ENCODE measurements at regions not wholly inside any gene's neighbourhood (a gene's known extent, or its start where the extent isn't known, plus 50 kb on each side); places are given as distances from the start of the nearest gene placed in this dataset.

DNA sequence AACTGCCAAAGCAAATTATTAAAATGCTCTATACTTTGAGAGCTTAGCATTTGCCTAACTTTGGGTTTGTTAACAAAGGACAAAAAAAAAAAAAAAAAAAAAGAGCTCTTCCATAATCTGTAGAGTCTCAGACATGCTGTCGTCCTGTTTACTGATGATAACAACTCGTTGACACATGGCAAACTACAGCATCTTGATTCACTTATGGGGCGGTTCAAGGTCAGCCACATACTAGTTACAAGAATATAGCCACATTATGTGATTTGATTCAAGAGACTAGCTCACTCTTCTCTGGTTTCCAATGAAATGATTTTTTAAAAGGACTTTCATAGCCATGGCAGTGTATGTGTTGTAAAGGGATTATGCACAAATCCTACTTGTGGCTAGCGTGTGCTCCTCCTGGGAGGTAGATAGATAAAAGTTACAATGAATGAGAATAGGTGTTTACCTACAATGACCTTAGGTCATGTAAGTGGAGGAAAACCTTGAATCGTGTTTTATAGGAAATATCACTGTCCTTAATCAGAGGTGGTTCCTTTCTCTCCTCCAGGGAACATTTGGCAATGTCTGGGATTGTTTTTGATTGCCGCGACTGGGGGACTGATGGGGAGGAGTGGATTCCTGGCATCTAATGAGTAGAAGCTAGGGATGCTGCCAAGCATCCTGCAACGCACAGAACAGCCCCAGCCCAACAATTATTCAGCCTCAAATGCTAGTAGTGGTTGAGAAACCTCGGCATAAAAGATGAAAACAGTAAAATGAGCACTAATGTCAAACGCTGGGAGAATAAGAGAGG, 969.2 kb upstream of the SLC35B3 start:
- H3K4me1 ChIP-seq (ENCODE audit: control insufficient read depth, insufficient read depth, low read length) = no peaks in the 10 kb centered on the region
- no peak overlapping the region for H3K4me2 ChIP-seq (ENCODE audit: low read length)
- no peak overlapping the region for H3K4me3 ChIP-seq (ENCODE audit: low read length)
- H3K27me3 ChIP-seq (ENCODE audit: control insufficient read depth, insufficient read depth, low read length) = no peaks in the 10 kb centered on the region
- no peaks in the 10 kb centered on the region for H3K36me3 ChIP-seq (ENCODE audit: insufficient read depth, low read length)
- no peak overlapping the region for H3K9ac ChIP-seq (ENCODE audit: low read depth, low read length)
- H3K9me3 ChIP-seq (replicated peaks; ENCODE audit: low read length) = no peaks in the 10 kb centered on the region

GRCh38 chr6:9403736-9404135, 968.4 kb upstream of the SLC35B3 start:
- no peaks in the 10 kb centered on the region for H3K4me1 ChIP-seq (ENCODE audit: control insufficient read depth, insufficient read depth, low read length)
- H3K4me2 ChIP-seq (ENCODE audit: low read length) = no peak overlapping the region
- no peaks in the 10 kb centered on the region for H3K36me3 ChIP-seq (ENCODE audit: insufficient read depth, low read length)
- H3K27me3 ChIP-seq (ENCODE audit: control insufficient read depth, insufficient read depth, low read length) = no peaks in the 10 kb centered on the region
- H3K4me3 ChIP-seq (ENCODE audit: low read length) = no peak overlapping the region
- H3K9ac ChIP-seq (ENCODE audit: low read depth, low read length) = no peak overlapping the region
- H3K9me3 ChIP-seq (replicated peaks; ENCODE audit: low read length) = no peaks in the 10 kb centered on the region

- H3K4me3 ChIP-seq (ENCODE audit: low read length) = no peak overlapping the region
- H3K27me3 ChIP-seq (ENCODE audit: control insufficient read depth, insufficient read depth, low read length) = no peaks in the 10 kb centered on the region
- H3K4me2 ChIP-seq (ENCODE audit: low read length) = no peak overlapping the region
- H3K36me3 ChIP-seq (ENCODE audit: insufficient read depth, low read length) = no peaks in the 10 kb centered on the region
- no peaks in the 10 kb centered on the region for H3K4me1 ChIP-seq (ENCODE audit: control insufficient read depth, insufficient read depth, low read length)
- H3K9ac ChIP-seq (ENCODE audit: low read depth, low read length) = no peak overlapping the region
- no peaks in the 10 kb centered on the region for H3K9me3 ChIP-seq (replicated peaks; ENCODE audit: low read length)
Measured at GRCh38 chr6:9401960-9402359, 966.6 kb upstream of the SLC35B3 start.

DNA sequence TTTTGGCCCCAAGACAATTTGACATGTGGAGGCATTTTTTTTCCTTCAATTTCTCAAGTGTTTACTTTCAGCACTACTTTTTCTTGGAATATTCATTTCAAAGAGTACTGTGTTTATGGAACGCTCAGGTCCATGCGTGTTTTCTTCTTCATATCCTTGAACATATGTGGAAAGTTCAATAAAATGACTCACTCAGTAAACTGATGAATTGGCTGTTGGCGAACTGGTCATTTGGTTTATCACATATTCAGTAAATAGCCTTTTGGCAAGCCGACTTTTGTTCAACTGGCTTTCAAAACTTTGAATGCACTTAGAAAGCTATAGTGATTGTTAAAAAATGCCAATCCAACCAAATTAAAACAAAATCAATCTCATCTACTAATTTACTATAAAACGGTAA, 964.6 kb upstream of the SLC35B3 start:
- Histone ChIP-seq H3K4me3 (ENCODE audit: low read length) (no peak overlapping the region), H3K4me1 (ENCODE audit: control insufficient read depth, insufficient read depth, low read length) (no peaks in the 10 kb centered on the region), H3K9me3 (replicated peaks; ENCODE audit: low read length) (no peaks in the 10 kb centered on the region), H3K4me2 (ENCODE audit: low read length) (no peak overlapping the region), H3K9ac (ENCODE audit: low read depth, low read length) (no peak overlapping the region), H3K27me3 (ENCODE audit: control insufficient read depth, insufficient read depth, low read length) (no peaks in the 10 kb centered on the region), H3K36me3 (ENCODE audit: insufficient read depth, low read length) (no peaks in the 10 kb centered on the region)

DNA sequence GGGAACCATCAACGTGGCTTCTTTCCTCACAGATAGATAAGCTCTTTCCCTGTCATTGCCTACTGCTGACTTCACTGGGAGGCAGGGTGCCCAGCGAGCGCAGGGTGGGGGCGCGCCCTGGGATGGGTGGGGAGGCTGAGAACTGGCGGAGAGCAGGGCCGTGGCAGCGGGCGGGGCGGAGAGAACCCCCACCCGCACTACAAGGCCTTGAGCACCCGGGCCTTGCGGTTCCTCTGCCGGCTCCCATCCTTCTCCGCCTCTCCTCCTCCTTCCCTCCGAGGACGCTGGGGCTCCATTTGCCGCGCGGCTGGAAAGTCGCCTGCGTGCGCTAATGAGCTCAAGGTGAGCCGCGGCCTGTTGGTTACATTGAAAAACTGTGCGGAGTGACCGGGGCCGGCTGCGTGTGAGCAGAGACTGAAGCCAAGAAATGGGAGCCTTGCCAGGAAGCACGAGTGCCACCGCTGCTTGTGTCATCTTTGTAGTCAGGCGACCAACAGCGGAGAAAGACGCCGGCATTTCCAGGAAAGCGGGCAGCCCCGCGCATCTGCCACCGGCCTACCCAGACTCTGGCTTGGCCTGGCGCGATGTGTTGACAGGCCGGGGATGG, 963.5 kb upstream of the SLC35B3 start:
- H3K36me3 ChIP-seq (ENCODE audit: insufficient read depth, low read length) = no peaks in the 10 kb centered on the region
- H3K4me1 ChIP-seq (ENCODE audit: control insufficient read depth, insufficient read depth, low read length) = no peaks in the 10 kb centered on the region
- no peak overlapping the region for H3K9ac ChIP-seq (ENCODE audit: low read depth, low read length)
- no peaks in the 10 kb centered on the region for H3K9me3 ChIP-seq (replicated peaks; ENCODE audit: low read length)
- no peaks in the 10 kb centered on the region for H3K27me3 ChIP-seq (ENCODE audit: control insufficient read depth, insufficient read depth, low read length)
- H3K4me3 ChIP-seq (ENCODE audit: low read length) = no peak overlapping the region
- H3K4me2 ChIP-seq (ENCODE audit: low read length) = no peak overlapping the region

GRCh38 chr6:9398071-9398766, 962.9 kb upstream of the SLC35B3 start:
- Histone ChIP-seq H3K9ac (ENCODE audit: low read depth, low read length) (no peak overlapping the region), H3K4me3 (ENCODE audit: low read length) (no peak overlapping the region), H3K9me3 (replicated peaks; ENCODE audit: low read length) (no peaks in the 10 kb centered on the region)

GRCh38 chr6:9388596-9388995, 953.3 kb upstream of the SLC35B3 start:
- Histone ChIP-seq H3K9me3 (replicated peaks; ENCODE audit: low read length) (no peaks in the 10 kb centered on the region), H3K9ac (ENCODE audit: low read depth, low read length) (no peak overlapping the region), H3K4me2 (ENCODE audit: low read length) (no peak overlapping the region), H3K4me3 (ENCODE audit: low read length) (no peak overlapping the region), H3K36me3 (ENCODE audit: insufficient read depth, low read length) (no peaks in the 10 kb centered on the region), H3K4me1 (ENCODE audit: control insufficient read depth, insufficient read depth, low read length) (no peaks in the 10 kb centered on the region), H3K27me3 (ENCODE audit: control insufficient read depth, insufficient read depth, low read length) (no peaks in the 10 kb centered on the region)

More at GRCh38 chr6:9398071-9398766, 962.9 kb upstream of the SLC35B3 start:
- no peak overlapping the region for H3K4me2 ChIP-seq (ENCODE audit: low read length)
- H3K36me3 ChIP-seq (ENCODE audit: insufficient read depth, low read length) = no peaks in the 10 kb centered on the region
- H3K27me3 ChIP-seq (ENCODE audit: control insufficient read depth, insufficient read depth, low read length) = no peaks in the 10 kb centered on the region
- H3K4me1 ChIP-seq (ENCODE audit: control insufficient read depth, insufficient read depth, low read length) = no peaks in the 10 kb centered on the region

- no peaks in the 10 kb centered on the region for H3K4me1 ChIP-seq (ENCODE audit: control insufficient read depth, insufficient read depth, low read length)
- H3K36me3 ChIP-seq (ENCODE audit: insufficient read depth, low read length) = no peaks in the 10 kb centered on the region
- no peak overlapping the region for H3K4me2 ChIP-seq (ENCODE audit: low read length)
- no peaks in the 10 kb centered on the region for H3K27me3 ChIP-seq (ENCODE audit: control insufficient read depth, insufficient read depth, low read length)
- H3K9me3 ChIP-seq (replicated peaks; ENCODE audit: low read length) = no peaks in the 10 kb centered on the region
- no peak overlapping the region for H3K9ac ChIP-seq (ENCODE audit: low read depth, low read length)
- H3K4me3 ChIP-seq (ENCODE audit: low read length) = no peak overlapping the region
Measured at GRCh38 chr6:9380568-9380967, 945.2 kb upstream of the SLC35B3 start.

DNA sequence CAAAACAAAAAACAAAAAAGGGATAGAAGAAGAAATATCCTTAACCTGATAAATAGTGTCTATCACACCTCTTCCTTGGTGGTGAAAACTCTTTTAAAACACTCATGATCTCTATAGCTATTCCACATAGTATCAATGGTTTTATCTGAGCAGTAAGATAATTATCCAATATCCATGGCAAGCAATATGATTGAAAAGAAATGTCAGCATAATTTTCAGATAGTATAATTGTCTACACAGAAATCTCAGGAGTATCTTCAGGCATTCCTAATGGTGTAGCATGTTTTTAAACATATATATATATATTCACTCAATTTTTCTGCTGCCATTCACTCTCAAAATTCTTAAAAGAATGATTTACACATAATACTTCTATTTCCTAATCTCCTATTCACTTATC, 938.0 kb upstream of the SLC35B3 start:
- Histone ChIP-seq H3K4me2 (ENCODE audit: low read length) (no peak overlapping the region), H3K4me1 (ENCODE audit: control insufficient read depth, insufficient read depth, low read length) (no peaks in the 10 kb centered on the region), H3K27me3 (ENCODE audit: control insufficient read depth, insufficient read depth, low read length) (no peaks in the 10 kb centered on the region), H3K36me3 (ENCODE audit: insufficient read depth, low read length) (no peaks in the 10 kb centered on the region), H3K4me3 (ENCODE audit: low read length) (no peak overlapping the region), H3K9ac (ENCODE audit: low read depth, low read length) (no peak overlapping the region), H3K9me3 (replicated peaks; ENCODE audit: low read length) (no peaks in the 10 kb centered on the region)

GRCh38 chr6:9370480-9370879, 935.1 kb upstream of the SLC35B3 start:
- H3K36me3 ChIP-seq (ENCODE audit: insufficient read depth, low read length) = no peaks in the 10 kb centered on the region
- no peak overlapping the region for H3K4me2 ChIP-seq (ENCODE audit: low read length)
- no peaks in the 10 kb centered on the region for H3K4me1 ChIP-seq (ENCODE audit: control insufficient read depth, insufficient read depth, low read length)
- no peak overlapping the region for H3K4me3 ChIP-seq (ENCODE audit: low read length)
- no peaks in the 10 kb centered on the region for H3K9me3 ChIP-seq (replicated peaks; ENCODE audit: low read length)
- H3K9ac ChIP-seq (ENCODE audit: low read depth, low read length) = no peak overlapping the region
- no peaks in the 10 kb centered on the region for H3K27me3 ChIP-seq (ENCODE audit: control insufficient read depth, insufficient read depth, low read length)

DNA sequence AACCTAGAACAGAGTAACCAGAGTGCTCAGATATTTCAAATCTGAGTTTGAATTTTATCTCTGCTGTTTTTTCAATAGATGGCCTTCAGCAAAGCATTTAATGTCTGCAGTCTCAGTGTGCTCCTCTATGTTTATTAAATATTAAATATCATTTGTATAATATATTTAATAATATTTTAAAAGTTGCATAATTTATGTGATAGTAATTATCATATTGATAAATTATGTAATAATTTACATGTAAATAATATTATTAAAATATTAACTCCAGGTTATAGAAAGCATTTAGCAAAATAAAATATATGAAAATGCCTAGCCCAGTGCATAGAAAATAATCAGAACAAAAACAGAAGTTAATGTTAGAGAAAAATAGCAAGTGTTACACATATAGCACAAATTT, 930.0 kb upstream of the SLC35B3 start:
- no peaks in the 10 kb centered on the region for H3K27me3 ChIP-seq (ENCODE audit: control insufficient read depth, insufficient read depth, low read length)
- H3K4me1 ChIP-seq (ENCODE audit: control insufficient read depth, insufficient read depth, low read length) = no peaks in the 10 kb centered on the region
- H3K9me3 ChIP-seq (replicated peaks; ENCODE audit: low read length) = no peaks in the 10 kb centered on the region
- no peak overlapping the region for H3K9ac ChIP-seq (ENCODE audit: low read depth, low read length)
- no peaks in the 10 kb centered on the region for H3K36me3 ChIP-seq (ENCODE audit: insufficient read depth, low read length)
- H3K4me3 ChIP-seq (ENCODE audit: low read length) = no peak overlapping the region
- H3K4me2 ChIP-seq (ENCODE audit: low read length) = no peak overlapping the region

All from skeletal muscle satellite cell (primary cell).